ENCODE measurements at regions not wholly inside any gene's neighbourhood (a gene's known extent, or its start where the extent isn't known, plus 50 kb on each side); places are given as distances from the start of the nearest gene placed in this dataset.

DNA sequence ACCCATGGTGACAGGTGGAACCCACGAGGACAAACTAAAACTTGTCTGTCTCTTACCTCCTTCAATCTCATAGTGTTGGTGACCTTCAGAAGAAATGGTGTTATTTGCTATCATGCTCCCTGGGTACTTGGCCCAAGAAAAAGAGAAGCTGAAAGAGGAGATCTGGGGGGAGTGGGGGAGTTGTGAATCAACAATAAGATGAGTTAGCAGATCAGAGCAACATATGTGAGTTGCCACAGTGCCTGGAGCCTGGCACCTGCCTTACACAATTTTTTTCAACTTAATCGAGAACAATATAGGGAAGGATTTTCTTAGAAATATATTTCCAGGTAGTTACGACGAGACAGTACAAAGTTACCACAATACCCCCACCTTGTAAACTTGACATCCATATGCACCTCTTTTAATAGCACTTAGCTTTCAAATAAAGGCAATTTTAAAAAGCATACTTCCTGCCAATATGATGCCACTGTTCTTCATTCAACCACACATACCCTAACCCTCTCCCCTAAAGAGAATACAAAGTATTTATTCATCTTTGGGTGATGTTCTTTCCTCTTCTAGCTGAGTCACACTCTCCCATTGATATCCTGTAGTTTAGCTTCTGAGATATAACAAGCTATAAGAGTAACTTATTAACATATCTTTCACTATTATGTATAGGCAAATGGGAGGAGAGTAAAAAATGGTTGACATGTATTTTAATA lies 424.1 kb upstream of the OR4E1 start:
- peak overlapping the region in 1 of 2 donors; percentile 16 for H3K27ac ChIP-seq
- no peak for DNase-seq (ENCODE audit: low spot score)
- no peak overlapping the region for H3K4me3 ChIP-seq
- TF ChIP-seq, protein P1, sequence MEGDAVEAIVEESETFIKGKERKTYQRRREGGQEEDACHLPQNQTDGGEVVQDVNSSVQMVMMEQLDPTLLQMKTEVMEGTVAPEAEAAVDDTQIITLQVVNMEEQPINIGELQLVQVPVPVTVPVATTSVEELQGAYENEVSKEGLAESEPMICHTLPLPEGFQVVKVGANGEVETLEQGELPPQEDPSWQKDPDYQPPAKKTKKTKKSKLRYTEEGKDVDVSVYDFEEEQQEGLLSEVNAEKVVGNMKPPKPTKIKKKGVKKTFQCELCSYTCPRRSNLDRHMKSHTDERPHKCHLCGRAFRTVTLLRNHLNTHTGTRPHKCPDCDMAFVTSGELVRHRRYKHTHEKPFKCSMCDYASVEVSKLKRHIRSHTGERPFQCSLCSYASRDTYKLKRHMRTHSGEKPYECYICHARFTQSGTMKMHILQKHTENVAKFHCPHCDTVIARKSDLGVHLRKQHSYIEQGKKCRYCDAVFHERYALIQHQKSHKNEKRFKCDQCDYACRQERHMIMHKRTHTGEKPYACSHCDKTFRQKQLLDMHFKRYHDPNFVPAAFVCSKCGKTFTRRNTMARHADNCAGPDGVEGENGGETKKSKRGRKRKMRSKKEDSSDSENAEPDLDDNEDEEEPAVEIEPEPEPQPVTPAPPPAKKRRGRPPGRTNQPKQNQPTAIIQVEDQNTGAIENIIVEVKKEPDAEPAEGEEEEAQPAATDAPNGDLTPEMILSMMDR (IDR thresholded peaks at IDR 0.05): no peak

DNA sequence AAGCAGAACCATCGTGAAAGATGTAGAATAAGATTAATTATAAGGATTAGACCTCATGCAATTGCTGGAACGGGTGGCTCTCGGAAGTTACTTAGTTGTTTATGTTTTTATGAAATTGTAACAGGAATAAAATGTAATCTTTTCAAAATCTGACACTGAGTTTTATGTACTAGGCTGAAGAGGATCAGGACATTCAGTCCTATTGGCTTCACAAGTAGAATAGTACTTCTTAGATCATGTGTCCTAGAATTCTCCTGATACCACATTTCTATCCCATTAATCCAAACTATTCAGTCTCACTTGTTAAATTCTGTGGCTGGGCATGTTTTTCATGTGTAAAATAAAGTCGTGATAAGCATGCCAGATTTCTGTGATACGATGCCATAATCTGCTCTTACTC lies 423.5 kb upstream of the OR4E1 start:
- H3K27ac ChIP-seq: peak overlapping the region; percentile 16
- TF ChIP-seq, protein P1 (IDR thresholded peaks at IDR 0.05): no peak
- H3K4me3 ChIP-seq: no peak overlapping the region
- no peak for DNase-seq (ENCODE audit: low spot score)

DNA sequence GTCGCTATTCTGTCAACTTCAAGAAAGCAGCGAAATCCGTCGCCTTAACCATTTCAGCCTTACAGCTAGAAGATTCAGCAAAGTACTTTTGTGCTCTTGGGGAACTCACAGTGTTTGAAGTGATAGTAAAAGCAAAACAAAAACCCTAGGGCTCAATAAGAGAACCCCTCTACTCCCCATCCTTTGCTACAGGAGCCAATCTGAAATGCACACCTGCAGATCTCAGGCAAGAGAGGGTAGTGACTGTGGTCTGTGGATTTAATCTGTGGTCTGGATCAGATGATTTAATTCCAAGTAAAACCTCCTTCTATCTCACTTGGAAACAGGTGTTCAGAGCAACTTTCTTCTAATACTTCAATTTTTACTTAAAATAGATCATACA lies 422.9 kb upstream of the OR4E1 start:
- Histone ChIP-seq H3K4me3 (no peak overlapping the region), H3K27ac (peak overlapping the region; percentile 16 to 51)
- no peak for DNase-seq (ENCODE audit: low spot score)
- TF ChIP-seq, protein P1 (IDR thresholded peaks at IDR 0.05): no peak

DNA sequence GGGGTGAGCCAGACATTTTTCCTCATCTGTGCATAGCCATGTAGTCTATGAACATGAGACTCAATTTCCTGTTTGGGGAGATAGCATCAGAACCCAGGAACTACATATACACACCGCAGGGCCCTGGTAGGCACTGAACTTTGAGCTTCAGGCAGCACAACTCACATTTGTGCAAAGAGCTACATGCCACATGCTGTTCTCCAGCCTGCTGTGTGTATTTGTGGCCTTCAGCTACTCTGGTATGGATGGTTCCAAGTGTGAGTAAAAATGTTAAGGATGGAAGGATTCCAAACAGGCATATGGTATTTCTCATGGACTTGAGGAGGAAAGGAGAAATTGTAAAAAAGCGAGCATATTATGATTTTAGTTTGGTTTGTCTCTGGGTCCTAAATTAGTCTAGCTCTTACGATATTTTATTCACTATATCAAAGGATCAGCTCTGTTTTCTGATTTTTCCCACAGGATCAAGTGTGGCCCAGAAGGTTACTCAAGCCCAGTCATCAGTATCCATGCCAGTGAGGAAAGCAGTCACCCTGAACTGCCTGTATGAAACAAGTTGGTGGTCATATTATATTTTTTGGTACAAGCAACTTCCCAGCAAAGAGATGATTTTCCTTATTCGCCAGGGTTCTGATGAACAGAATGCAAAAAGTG lies 422.4 kb upstream of the OR4E1 start:
- TF ChIP-seq, protein P1 (IDR thresholded peaks at IDR 0.05): no peak
- DNase-seq (ENCODE audit: low spot score): no peak
- peak overlapping the region in 1 of 2 donors; percentile 51 for H3K27ac ChIP-seq
- no peak overlapping the region for H3K4me3 ChIP-seq

DNA sequence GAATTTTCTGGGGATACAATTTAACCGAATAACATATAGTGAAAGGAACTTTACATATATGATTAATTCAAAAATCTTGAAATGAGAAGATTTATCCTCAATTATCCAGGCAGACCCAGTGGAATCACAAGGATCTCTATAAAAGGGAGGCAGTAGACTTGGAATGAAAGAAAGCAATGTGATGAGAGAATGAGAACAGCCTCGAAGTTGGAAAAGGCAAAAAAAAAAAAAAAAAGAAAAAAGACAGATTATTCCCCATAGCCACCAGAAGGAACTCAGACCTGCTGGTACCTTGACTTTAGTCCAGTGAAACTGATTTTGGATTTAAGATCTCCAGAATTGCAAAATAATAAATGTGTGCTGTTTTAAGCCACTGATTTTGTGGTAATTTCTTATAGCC lies 416.3 kb upstream of the OR4E1 start:
- H3K27ac ChIP-seq: peak overlapping the region in 1 of 2 donors; percentile 40
- TF ChIP-seq, protein P1 (IDR thresholded peaks at IDR 0.05): no peak
- DNase-seq (ENCODE audit: low spot score): no peak
- H3K4me3 ChIP-seq: no peak overlapping the region

DNA sequence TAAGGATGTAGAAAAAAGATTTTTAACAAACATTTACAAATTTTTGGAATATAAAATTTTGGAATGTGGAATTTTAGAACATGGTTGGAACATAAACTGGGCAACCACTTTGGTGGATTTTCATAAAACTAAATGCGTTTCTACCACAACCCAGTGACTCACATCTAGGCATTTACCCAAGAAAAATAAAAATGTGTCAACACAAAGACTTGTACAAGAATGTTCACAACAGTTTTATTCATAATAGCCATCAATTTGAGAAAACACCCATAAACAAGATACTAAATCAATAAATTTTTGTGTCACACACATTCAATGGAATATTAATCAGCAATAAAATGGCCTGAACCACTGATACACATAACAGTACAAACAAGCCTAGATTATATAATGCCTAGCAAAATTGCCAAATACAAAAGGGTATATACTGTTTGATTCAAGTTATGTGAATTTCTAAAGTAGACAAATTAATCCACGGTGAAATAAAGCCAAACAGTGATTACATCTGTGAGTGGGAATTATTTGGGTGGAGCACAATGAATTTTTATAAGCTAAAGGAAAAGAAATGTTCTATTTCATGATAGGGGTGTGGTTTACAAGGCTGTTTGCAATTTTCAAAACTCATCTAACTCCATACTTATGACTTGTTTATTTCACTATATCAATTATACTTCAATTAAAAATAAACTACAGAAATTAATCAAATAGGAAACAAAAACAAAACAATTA lies 415.2 kb upstream of the OR4E1 start:
- no peak overlapping the region for H3K4me3 ChIP-seq
- H3K27ac ChIP-seq: peak overlapping the region in 1 of 2 donors; percentile 50
- DNase-seq (ENCODE audit: low spot score): no peak
- TF ChIP-seq, protein P1 (IDR thresholded peaks at IDR 0.05): no peak
